Breast epithelium (tissue), 3 donors: ENCODE measurements at regions not wholly inside any gene's neighbourhood (a gene's known extent, or its start where the extent isn't known, plus 50 kb on each side); places are given as distances from the start of the nearest gene placed in this dataset.
"Not testable (repeated sequence)": the region's sequence is repeated elsewhere in the genome, so short reads cannot be mapped to it uniquely, and the experiment has no call there.

Experiments
- CTCF ChIP-seq, 3 donors: fragments of 450-650 bp; IDR thresholded peaks; one replicate each; pipeline ENCODE4 v1.5.1; 2016 to 2017; ENCODE audit warnings: antibody characterized with exemption in 3 of 3, mild to moderate bottlenecking in 3 of 3, moderate library complexity in 3 of 3
- POLR2A ChIP-seq: fragments of 450-650 bp; IDR thresholded peaks from one replicate; pipeline ENCODE4 v1.6.1; 2016; ENCODE audit warnings: antibody characterized with exemption, mild to moderate bottlenecking, moderate library complexity

DNA sequence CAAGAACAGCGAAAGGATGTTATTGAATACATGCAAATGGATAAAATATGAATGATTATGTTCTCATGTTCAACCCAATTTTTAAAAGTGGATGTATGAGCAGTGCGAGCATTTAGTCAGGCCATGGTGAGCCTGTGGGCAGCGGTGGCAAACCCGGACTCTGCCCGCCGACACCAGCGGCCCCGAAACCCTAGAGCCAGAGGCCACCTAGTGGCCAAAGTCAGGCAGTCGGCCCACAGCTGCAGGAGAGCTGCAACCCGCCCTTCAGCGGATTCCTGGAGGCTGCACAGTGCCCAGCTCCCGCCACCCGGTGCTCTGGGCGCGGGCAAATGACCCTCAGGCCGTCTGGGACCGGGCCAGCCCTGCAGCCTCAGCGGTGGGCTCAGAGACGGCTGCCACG, 89.5 kb downstream of the POTEG start:
- not testable (repeated sequence) for TF ChIP-seq CTCF (IDR thresholded peaks at IDR 0.05); POLR2A
